Natural killer cell (primary cell): ENCODE measurements at regions not wholly inside any gene's neighbourhood (a gene's known extent, or its start where the extent isn't known, plus 50 kb on each side); places are given as distances from the start of the nearest gene placed in this dataset.

Experiments used
- ATAC-seq, 3 donors: fragments of 150-1000 bp in 2 of 3; fragments of 200-7000 bp in 1 of 3; cut with Tn5 transposase; 1 replicate in 1 of 3; 2 replicates in 2 of 3; pipeline ENCODE4 v1.10.0; 2021; ENCODE audit warnings: mild to moderate bottlenecking in 2 of 3, moderate library complexity in 2 of 3
- DNase-seq, 2 donors: peaks; one replicate each; pipeline versions ENCODE4 v3.0.0 to v3.0.0-alpha.2; 2013 to 2021; ENCODE audit warnings: mixed read lengths in 1 of 2
- H3K27ac ChIP-seq: one replicate; pipeline ENCODE4 v1.5.1; 2013; ENCODE audit warnings: mild to moderate bottlenecking, low read length
- H3K27me3 ChIP-seq: one replicate; pipeline ENCODE4 v1.6.1; 2013; ENCODE audit warnings: low read length; ENCODE audit not compliant: control insufficient read depth, insufficient read depth
- H3K36me3 ChIP-seq: one replicate; pipeline ENCODE4 v1.6.1; 2013; ENCODE audit warnings: low read length; ENCODE audit not compliant: control insufficient read depth, insufficient read depth
- H3K4me1 ChIP-seq: one replicate; pipeline ENCODE4 v1.6.1; 2013; ENCODE audit warnings: low read length; ENCODE audit not compliant: control insufficient read depth, insufficient read depth
- H3K4me3 ChIP-seq: one replicate; pipeline ENCODE4 v1.5.1; 2013; ENCODE audit warnings: low read length
- H3K9me3 ChIP-seq: one replicate; pipeline ENCODE4 v1.6.1; 2013; ENCODE audit warnings: low read length; ENCODE audit not compliant: control insufficient read depth, insufficient read depth
- H3K27ac Mint-ChIP-seq, 2 donors: one replicate each; pipeline ENCODE4 v1.8.0; 2022; ENCODE audit warnings: mild to moderate bottlenecking in 2 of 2, mixed read lengths in 2 of 2, moderate library complexity in 1 of 2
- H3K27me3 Mint-ChIP-seq, 2 donors: one replicate each; pipeline ENCODE4 v1.8.0; 2022; ENCODE audit warnings: low read depth in 2 of 2, mixed read lengths in 2 of 2
- H3K36me3 Mint-ChIP-seq: one replicate; pipeline ENCODE4 v1.8.0; 2022; ENCODE audit warnings: mixed read lengths
- H3K4me1 Mint-ChIP-seq, 2 donors: one replicate each; pipeline ENCODE4 v1.8.0; 2022; ENCODE audit warnings: mixed read lengths in 2 of 2
- H3K4me3 Mint-ChIP-seq: one replicate; pipeline ENCODE4 v1.8.0; 2022; ENCODE audit warnings: mild to moderate bottlenecking, moderate library complexity, mixed read lengths
- H3K9me3 Mint-ChIP-seq, 2 donors: one replicate each; pipeline ENCODE4 v1.8.0; 2022; ENCODE audit warnings: mixed read lengths in 2 of 2
- CTCF ChIP-seq: fragments of 200-600 bp; IDR thresholded peaks from one replicate; pipeline ENCODE4 v1.8.0; 2022; ENCODE audit warnings: antibody characterized with exemption
- WGBS: methylation state at CpG from one replicate; pipeline ENCODE4 v1.1.7; 2013; ENCODE audit warnings: missing lambda C conversion rate; ENCODE audit not compliant: insufficient coverage; 5-methylcytosine and 5-hydroxymethylcytosine counted together
- intact Hi-C: fragments of 100-400 bp; cut with micrococcal nuclease; formaldehyde crosslinking; loops from one replicate; pipeline ENCODE4 v1.14.2; 2022

DNA sequence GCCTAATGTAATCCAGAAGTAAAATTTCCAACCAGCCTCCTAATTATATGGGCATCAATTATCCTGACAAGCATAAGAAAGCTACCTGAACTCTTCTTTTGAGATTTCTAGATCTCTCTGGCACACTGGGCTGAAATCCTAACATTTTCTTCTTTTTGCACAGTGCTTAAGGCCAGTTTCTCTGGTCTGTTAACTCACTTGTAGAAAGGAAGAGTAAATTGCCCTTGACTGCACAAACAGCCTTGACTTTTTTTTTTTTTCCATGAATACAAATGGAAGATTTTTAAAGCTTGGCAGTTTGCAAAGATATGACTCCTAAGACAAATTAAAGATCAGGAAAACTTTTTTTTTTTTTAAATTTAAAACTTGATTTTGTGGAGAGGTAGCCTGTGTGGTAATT, 291.2 kb upstream of the MON1B start:
- ATAC-seq, result no peak
- no peak overlapping the region for H3K27ac Mint-ChIP-seq

DNA sequence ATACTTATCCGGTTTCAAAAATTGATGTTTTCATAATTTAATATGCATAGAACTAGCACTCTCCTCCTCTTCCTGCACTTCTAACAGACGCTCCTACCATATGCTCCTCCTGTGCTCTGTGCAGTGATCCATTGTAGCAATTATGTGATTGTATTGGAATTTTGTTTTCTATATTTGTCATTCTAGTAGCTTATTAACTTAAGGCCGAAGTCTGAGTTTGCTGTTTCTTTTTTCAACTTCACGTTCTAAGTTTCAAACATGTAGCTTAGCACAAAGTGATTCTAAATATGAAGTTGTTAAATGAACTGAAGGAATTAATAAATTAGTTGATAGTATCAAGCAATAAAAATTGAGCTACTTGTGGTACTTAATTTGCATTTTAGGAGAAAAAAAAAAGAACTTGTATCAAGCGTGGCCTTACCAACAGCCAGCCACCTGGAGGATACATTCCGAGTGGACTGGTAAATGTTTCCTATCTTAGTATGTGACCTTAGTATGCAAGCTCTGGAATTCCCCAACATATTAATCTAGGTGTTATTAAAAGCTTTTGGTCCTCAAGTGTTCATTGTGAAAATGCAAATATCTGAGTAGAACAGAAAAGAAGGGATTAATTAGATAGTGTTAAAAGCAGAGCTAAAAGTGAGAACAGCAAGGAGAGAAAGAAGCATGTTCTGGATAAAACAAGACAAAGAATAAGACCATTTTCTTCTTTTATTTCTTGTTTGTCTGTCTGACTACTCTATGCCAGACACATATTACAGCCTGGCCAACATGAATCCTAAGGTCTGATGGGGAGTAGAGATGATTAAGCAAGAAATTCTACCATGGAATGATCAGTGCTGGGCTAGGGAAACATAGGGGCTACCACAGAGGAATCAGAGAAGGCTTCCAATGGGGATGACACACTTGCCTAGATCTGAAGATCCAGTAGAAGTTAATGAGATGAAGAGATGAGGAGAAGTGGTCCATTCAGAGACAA, 290.4 kb upstream of the MON1B start:
- ATAC-seq, result no peak
- Mint-ChIP-seq H3K36me3 (no peaks in the 10 kb centered on the region), H3K27me3 (no peaks in the 10 kb centered on the region), H3K4me1 (no peaks in the 10 kb centered on the region), H3K4me3 (no peak overlapping the region), H3K9me3 (peaks cover 5 to 9% of the 10 kb centered on the region in 2 donors), H3K27ac (no peak overlapping the region)
- H3K27me3 ChIP-seq, result no peaks in the 10 kb centered on the region
- 100% methylated on average over 3 of the region's 6 CpGs for WGBS
- TF ChIP-seq CTCF, result no peak
- no peak overlapping the region for H3K27ac ChIP-seq
- H3K4me3 ChIP-seq, result no peak overlapping the region
- H3K4me1 ChIP-seq, result no peaks in the 10 kb centered on the region
- DNase-seq, result no peak
- no peaks in the 10 kb centered on the region for H3K9me3 ChIP-seq
- H3K36me3 ChIP-seq, result no peaks in the 10 kb centered on the region
- intact Hi-C loops, result no loop called here

More for the DNA sequence above, 291.2 kb upstream of the MON1B start:
- Mint-ChIP-seq H3K4me1 (no peaks in the 10 kb centered on the region), H3K9me3 (peaks cover 5 to 10% of the 10 kb centered on the region in 2 donors), H3K4me3 (no peak overlapping the region), H3K36me3 (no peaks in the 10 kb centered on the region), H3K27me3 (no peaks in the 10 kb centered on the region)
- intact Hi-C loops, result no loop called here
- Histone ChIP-seq H3K4me3 (no peak overlapping the region), H3K36me3 (no peaks in the 10 kb centered on the region), H3K4me1 (no peaks in the 10 kb centered on the region), H3K27me3 (no peaks in the 10 kb centered on the region), H3K27ac (no peak overlapping the region), H3K9me3 (no peaks in the 10 kb centered on the region)
- no peak for TF ChIP-seq CTCF
- no peak for DNase-seq

- no peak for DNase-seq
These were observed 284.4 kb upstream of the MON1B start for GRCh38 chr16:76906552-76906951.

More at GRCh38 chr16:76906552-76906951, 284.4 kb upstream of the MON1B start:
- Histone ChIP-seq H3K9me3 (no peaks in the 10 kb centered on the region), H3K4me1 (no peaks in the 10 kb centered on the region), H3K27ac (no peak overlapping the region), H3K36me3 (no peaks in the 10 kb centered on the region), H3K27me3 (no peaks in the 10 kb centered on the region), H3K4me3 (no peak overlapping the region)
- H3K27ac Mint-ChIP-seq, result no peak overlapping the region
- intact Hi-C loops, result no loop called here
- ATAC-seq, result no peak
- WGBS, result 90% methylated on average over 2 of the region's 2 CpGs
- H3K36me3 Mint-ChIP-seq, result no peaks in the 10 kb centered on the region
- H3K4me1 Mint-ChIP-seq, result no peaks in the 10 kb centered on the region
- peaks cover 7 to 9% of the 10 kb centered on the region in 2 donors for H3K9me3 Mint-ChIP-seq
- no peak for TF ChIP-seq CTCF
- no peaks in the 10 kb centered on the region for H3K27me3 Mint-ChIP-seq
- H3K4me3 Mint-ChIP-seq, result no peak overlapping the region
